ENCODE measurements at regions not wholly inside any gene's neighbourhood (a gene's known extent, or its start where the extent isn't known, plus 50 kb on each side); places are given as distances from the start of the nearest gene placed in this dataset.
A peak's percentile ranks its signal among the peaks of the same experiment; 100 is the strongest.

DNA sequence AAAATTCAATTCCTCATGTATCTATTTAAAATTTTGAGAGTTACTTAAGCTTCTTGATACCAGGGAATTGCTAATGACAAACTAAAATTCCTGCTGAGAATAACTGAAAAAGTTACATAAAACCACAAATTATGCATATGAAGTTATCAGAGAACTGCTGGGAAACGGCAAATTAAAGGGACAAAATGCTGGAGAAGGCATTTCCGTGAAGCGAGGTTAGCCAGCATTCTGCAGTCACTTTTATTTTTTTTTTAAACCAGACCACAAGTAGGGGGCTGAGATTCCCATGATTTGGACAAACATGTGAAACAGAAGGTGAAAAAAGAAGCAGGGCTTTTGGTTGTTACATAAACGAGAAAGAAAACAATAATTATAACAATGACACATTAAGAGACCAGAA, 737.6 kb upstream of the CHRM3 start:
- H3K4me3 ChIP-seq (replicated peaks in 1 of 2; ENCODE audit: low read depth in 2 of 2, low read length in 2 of 2): no peak overlapping the region
- DNase-seq (ENCODE audit: low read depth in 2 of 2): no peak
- no peak for TF ChIP-seq CTCF (IDR thresholded peaks at IDR 0.05; ENCODE audit: low read depth, low read length)

DNA sequence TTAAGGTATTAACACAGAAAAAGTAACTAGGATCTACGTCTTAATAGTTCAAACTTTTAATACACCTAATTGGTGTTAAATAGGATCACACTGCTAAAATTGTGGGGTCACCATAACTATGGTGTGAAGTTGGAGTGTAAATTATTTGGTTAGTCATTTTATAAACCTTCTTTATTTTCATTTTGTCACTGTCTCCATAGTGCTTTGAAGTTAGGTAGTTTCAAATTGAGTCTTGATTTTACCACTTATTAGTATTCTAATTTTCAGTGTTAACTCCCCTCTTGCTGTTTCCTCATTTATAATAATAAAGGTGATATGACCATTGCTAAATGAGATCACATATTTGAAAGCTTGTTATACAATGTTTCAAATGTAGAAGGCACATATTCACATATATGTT, 738.1 kb upstream of the CHRM3 start:
- no peak overlapping the region for H3K4me3 ChIP-seq (replicated peaks in 1 of 2; ENCODE audit: low read depth in 2 of 2, low read length in 2 of 2)
- TF ChIP-seq CTCF (IDR thresholded peaks at IDR 0.05; ENCODE audit: low read depth, low read length): no peak
- DNase-seq (ENCODE audit: low read depth in 2 of 2): no peak

GRCh38 chr1:238647877-238648276, 738.5 kb upstream of the CHRM3 start:
- no peak for TF ChIP-seq CTCF (IDR thresholded peaks at IDR 0.05; ENCODE audit: low read depth, low read length)
- peak; percentile 97 to 99 for DNase-seq (ENCODE audit: low read depth in 2 of 2)
- no peak overlapping the region for H3K4me3 ChIP-seq (replicated peaks in 1 of 2; ENCODE audit: low read depth in 2 of 2, low read length in 2 of 2)

DNA sequence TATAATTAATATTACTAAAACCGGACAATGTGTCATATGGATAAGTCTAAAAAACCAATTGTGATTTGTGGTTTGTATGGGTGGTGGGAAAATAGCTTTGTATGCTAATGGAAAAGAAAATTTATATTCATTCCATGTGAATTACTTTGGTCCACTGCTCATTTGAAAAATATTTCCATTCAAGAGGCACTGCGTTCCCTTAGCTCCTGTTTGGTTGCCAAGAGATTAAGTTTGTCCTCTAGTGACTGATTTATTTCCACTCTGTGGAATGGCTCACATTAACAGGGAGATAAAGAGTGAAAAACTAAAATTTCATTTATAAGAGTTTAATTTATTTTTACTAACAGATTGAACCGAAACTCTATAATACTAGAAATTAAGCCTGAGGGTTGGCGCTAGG, 744.1 kb upstream of the CHRM3 start:
- no peak overlapping the region for H3K4me3 ChIP-seq (replicated peaks in 1 of 2; ENCODE audit: low read depth in 2 of 2, low read length in 2 of 2)
- peak; percentile 60 to 81 for DNase-seq (ENCODE audit: low read depth in 2 of 2)
- no peak for TF ChIP-seq CTCF (IDR thresholded peaks at IDR 0.05; ENCODE audit: low read depth, low read length)

GRCh38 chr1:238639861-238640260, 746.5 kb upstream of the CHRM3 start:
- TF ChIP-seq CTCF (IDR thresholded peaks at IDR 0.05; ENCODE audit: low read depth, low read length): no peak
- DNase-seq (ENCODE audit: low read depth in 2 of 2): peak in 1 of 2 donors; percentile 26
- H3K4me3 ChIP-seq (replicated peaks in 1 of 2; ENCODE audit: low read depth in 2 of 2, low read length in 2 of 2): no peak overlapping the region

DNA sequence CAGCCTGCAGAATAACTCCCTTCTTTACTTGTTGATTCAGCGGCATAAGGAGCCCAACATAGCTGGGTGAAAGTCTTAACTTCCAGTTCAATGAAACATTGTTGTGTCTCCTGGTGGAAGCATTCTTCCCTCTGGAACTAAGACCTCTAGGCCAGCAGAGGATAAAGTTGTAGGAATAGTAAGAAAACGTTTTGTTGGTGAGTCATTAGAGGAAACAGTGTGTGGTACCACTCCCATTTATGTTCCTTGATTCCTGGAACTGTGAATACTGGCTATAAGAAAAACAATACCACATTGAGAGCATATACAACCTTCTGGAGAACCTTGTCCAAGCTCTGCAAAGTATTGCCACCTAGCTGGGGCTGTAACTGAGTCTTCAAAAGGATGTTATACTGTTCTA, 737.4 kb upstream of the ZP4 start:
- TF ChIP-seq CTCF (IDR thresholded peaks at IDR 0.05; ENCODE audit: low read depth, low read length): no peak
- DNase-seq (ENCODE audit: low read depth in 2 of 2): peak; percentile 21 to 41
- no peak overlapping the region for H3K4me3 ChIP-seq (replicated peaks in 1 of 2; ENCODE audit: low read depth in 2 of 2, low read length in 2 of 2)

DNA sequence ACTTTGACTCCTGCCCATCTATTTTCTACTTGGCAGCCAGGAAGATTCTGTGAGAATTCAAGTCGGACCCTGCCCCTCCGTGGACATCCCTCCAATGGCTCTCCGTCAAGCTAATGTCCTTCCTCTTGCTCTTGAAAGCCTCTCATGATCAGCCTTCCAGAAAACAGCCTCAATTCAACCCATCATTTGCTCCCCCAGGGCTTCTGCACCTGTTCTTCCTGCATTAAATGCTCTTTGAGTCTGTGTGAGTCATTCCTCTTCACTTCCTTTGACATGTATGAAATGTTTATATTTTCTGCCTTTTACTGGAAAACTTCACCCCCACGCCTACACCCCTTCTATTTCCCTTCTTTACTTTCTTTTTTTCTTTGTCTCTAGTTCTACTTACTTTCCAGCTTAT, 734.1 kb upstream of the ZP4 start:
- TF ChIP-seq CTCF (IDR thresholded peaks at IDR 0.05; ENCODE audit: low read depth, low read length): no peak

More for the DNA sequence above, 734.1 kb upstream of the ZP4 start:
- no peak for DNase-seq (ENCODE audit: low read depth in 2 of 2)
- no peak overlapping the region for H3K4me3 ChIP-seq (replicated peaks in 1 of 2; ENCODE audit: low read depth in 2 of 2, low read length in 2 of 2)

Data from cardiac fibroblast (primary cell).